HG03066 (cell line): ENCODE measurements at regions not wholly inside any gene's neighbourhood (a gene's known extent, or its start where the extent isn't known, plus 50 kb on each side); places are given as distances from the start of the nearest gene placed in this dataset.

Experiments used
- ATAC-seq: cut with Tn5 transposase; IDR thresholded peaks from one replicate; pipeline ENCODE4 v1.9.1; 2021; ENCODE audit warnings: low read depth; ENCODE audit not compliant: unreplicated experiment

GRCh38 chr22:22431271-22432220 is 77.0 kb downstream of the ZNF280B start:
- no peak for ATAC-seq

GRCh38 chr22:22432479-22432878 is 76.1 kb downstream of the ZNF280B start:
- no peak for ATAC-seq

GRCh38 chr22:22432937-22433336 is 75.6 kb downstream of the ZNF280B start:
- ATAC-seq = no peak

- ATAC-seq = no peak
These were observed 74.8 kb downstream of the ZNF280B start for GRCh38 chr22:22433770-22434169.
